Fibroblast of skin of left quadriceps (primary cell): ENCODE measurements at regions not wholly inside any gene's neighbourhood (a gene's known extent, or its start where the extent isn't known, plus 50 kb on each side); places are given as distances from the start of the nearest gene placed in this dataset.

Source experiments
- DNase-seq, 2 experiments: peaks; one replicate each; pipeline ENCODE4 v3.0.0-alpha.2; 2013; ENCODE audit warnings: low read depth in 2 of 2

GRCh38 chr21:38930853-38931252 is 125.1 kb downstream of the ETS2 start:
- peak in 1 of 2 experiments; percentile 35 for DNase-seq

GRCh38 chr21:38930066-38930465 is 124.3 kb downstream of the ETS2 start:
- DNase-seq, result no peak

- no peak for DNase-seq
These were observed 123.9 kb downstream of the ETS2 start for GRCh38 chr21:38929652-38930051.

- DNase-seq, result no peak
These were observed 123.4 kb downstream of the ETS2 start for GRCh38 chr21:38929142-38929541.

- DNase-seq, result no peak
These were observed 122.0 kb downstream of the ETS2 start for GRCh38 chr21:38927776-38928175.

- peak; percentile 93 for DNase-seq
These were observed 120.2 kb downstream of the ETS2 start for GRCh38 chr21:38925923-38926322.

- DNase-seq, result no peak
These were observed 119.7 kb downstream of the ETS2 start for GRCh38 chr21:38925478-38925877.

- DNase-seq, result no peak
These were observed 119.2 kb downstream of the ETS2 start for GRCh38 chr21:38924954-38925353.

- no peak for DNase-seq
These were observed 117.7 kb downstream of the ETS2 start for GRCh38 chr21:38923429-38923828.

GRCh38 chr21:38922474-38923235 is 116.9 kb downstream of the ETS2 start:
- DNase-seq, result peak in 1 of 2 experiments; percentile 22

GRCh38 chr21:38921511-38922251 is 116.0 kb downstream of the ETS2 start:
- DNase-seq, result no peak

GRCh38 chr21:38920631-38921398 is 115.1 kb downstream of the ETS2 start:
- DNase-seq, result peak; percentile 71 to 74

GRCh38 chr21:38918607-38919346 is 113.0 kb downstream of the ETS2 start:
- DNase-seq, result no peak

GRCh38 chr21:38917043-38917774 is 111.5 kb downstream of the ETS2 start:
- DNase-seq, result no peak

- DNase-seq, result no peak
These were observed 110.7 kb downstream of the ETS2 start for GRCh38 chr21:38916214-38916964.

GRCh38 chr21:38915546-38915945 is 109.8 kb downstream of the ETS2 start:
- no peak for DNase-seq

- DNase-seq, result no peak
These were observed 109.0 kb downstream of the ETS2 start for GRCh38 chr21:38914528-38915293.

- no peak for DNase-seq
These were observed 108.3 kb downstream of the ETS2 start for GRCh38 chr21:38913893-38914527.
